GM23338 (cell line): ENCODE measurements at regions not wholly inside any gene's neighbourhood (a gene's known extent, or its start where the extent isn't known, plus 50 kb on each side); places are given as distances from the start of the nearest gene placed in this dataset.

Experiments
- CREB1 ChIP-seq: fragments of 250-450 bp; sonication (Bioruptor Pico); IDR thresholded peaks from 2 replicates; pipeline ENCODE4 v1.5.0; 2020; ENCODE audit warnings: low read depth, mild to moderate bottlenecking, moderate library complexity
- CTCF ChIP-seq, 2 experiments: fragments of 200-600 bp in 1 of 2; sonication (generic) in 1 of 2; conservative IDR thresholded peaks; 2 replicates each; pipeline versions ENCODE4 v1.5.1 to v1.6.1; 2016 to 2017; ENCODE audit warnings: antibody characterized with exemption in 2 of 2, low read depth in 2 of 2, mild to moderate bottlenecking in 2 of 2, moderate library complexity in 1 of 2
- ETS1 ChIP-seq: IDR thresholded peaks from 2 replicates; pipeline ENCODE4 v1.6.1; 2016; ENCODE audit warnings: antibody characterized with exemption
- EZH2 ChIP-seq: fragments of 200-600 bp; sonication (generic); IDR thresholded peaks from one replicate; pipeline ENCODE4 v1.8.0; 2017; ENCODE audit warnings: antibody characterized with exemption, mild to moderate bottlenecking, low read depth; ENCODE audit not compliant: unreplicated experiment
- EZH2phosphoT487 ChIP-seq: fragments of 200-600 bp; sonication (generic); IDR thresholded peaks from one replicate; pipeline ENCODE4 v1.8.1; 2018; ENCODE audit warnings: antibody characterized with exemption; ENCODE audit not compliant: unreplicated experiment
- POLR2AphosphoS5 ChIP-seq: IDR thresholded peaks from 2 replicates; pipeline ENCODE4 v1.6.1; 2016; ENCODE audit warnings: antibody characterized with exemption, low read depth
- REST ChIP-seq: IDR thresholded peaks from one replicate; pipeline ENCODE4 v1.6.1; 2018; ENCODE audit warnings: antibody characterized with exemption; ENCODE audit not compliant: unreplicated experiment
- STAT1 ChIP-seq: IDR thresholded peaks from one replicate; pipeline ENCODE4 v1.6.1; 2016; ENCODE audit warnings: antibody characterized with exemption; ENCODE audit not compliant: unreplicated experiment
- ZNF331 ChIP-seq: fragments of 250-450 bp; sonication (Bioruptor Pico); IDR thresholded peaks from 2 replicates; pipeline ENCODE4 v1.5.0; 2020; ENCODE audit warnings: low read depth, mild to moderate bottlenecking, moderate library complexity

GRCh38 chr18:78420116-78420515 is 559.5 kb upstream of the SALL3 start:
- TF ChIP-seq POLR2AphosphoS5 (no peak), REST (no peak), ZNF331 (CRISPR knock-in tag) (no peak), CTCF (conservative IDR thresholded peaks at IDR 0.05; ENCODE audit: low read depth in 2 of 2) (no peak), EZH2phosphoT487 (no peak), ETS1 (no peak), STAT1 (no peak), EZH2 (no peak), CREB1 (CRISPR knock-in tag) (no peak)
